GM18498 (cell line): ENCODE measurements at regions not wholly inside any gene's neighbourhood (a gene's known extent, or its start where the extent isn't known, plus 50 kb on each side); places are given as distances from the start of the nearest gene placed in this dataset.

Experiments
- ATAC-seq: cut with Tn5 transposase; IDR thresholded peaks from one replicate; pipeline ENCODE4 v1.9.1; 2021; ENCODE audit warnings: mild to moderate bottlenecking, moderate library complexity; ENCODE audit not compliant: unreplicated experiment

GRCh38 chr20:11724097-11724496 is 193.6 kb upstream of the BTBD3 start:
- ATAC-seq, result no peak

- no peak for ATAC-seq
These were observed 191.7 kb upstream of the BTBD3 start for GRCh38 chr20:11726026-11726425.

- no peak for ATAC-seq
These were observed 190.0 kb upstream of the BTBD3 start for GRCh38 chr20:11727708-11728107.

GRCh38 chr20:11728937-11729336 is 188.8 kb upstream of the BTBD3 start:
- no peak for ATAC-seq

GRCh38 chr20:11729806-11730205 is 187.9 kb upstream of the BTBD3 start:
- ATAC-seq, result no peak

- no peak for ATAC-seq
These were observed 183.3 kb upstream of the BTBD3 start for GRCh38 chr20:11734431-11734830.

- no peak for ATAC-seq
These were observed 178.8 kb upstream of the BTBD3 start for GRCh38 chr20:11738852-11739251.

- no peak for ATAC-seq
These were observed 176.7 kb upstream of the BTBD3 start for GRCh38 chr20:11740975-11741374.

- ATAC-seq, result no peak
These were observed 172.5 kb upstream of the BTBD3 start for GRCh38 chr20:11745145-11745544.

- ATAC-seq, result no peak
These were observed 169.3 kb upstream of the BTBD3 start for GRCh38 chr20:11748436-11748835.

GRCh38 chr20:11752336-11752735 is 165.4 kb upstream of the BTBD3 start:
- ATAC-seq, result no peak

- no peak for ATAC-seq
These were observed 164.5 kb upstream of the BTBD3 start for GRCh38 chr20:11753155-11753554.

- no peak for ATAC-seq
These were observed 163.2 kb upstream of the BTBD3 start for GRCh38 chr20:11754451-11754850.

- no peak for ATAC-seq
These were observed 162.4 kb upstream of the BTBD3 start for GRCh38 chr20:11755071-11755841.

- no peak for ATAC-seq
These were observed 156.2 kb upstream of the BTBD3 start for GRCh38 chr20:11761497-11761896.

GRCh38 chr20:11766961-11767360 is 150.7 kb upstream of the BTBD3 start:
- no peak for ATAC-seq

GRCh38 chr20:11769825-11770224 is 147.9 kb upstream of the BTBD3 start:
- ATAC-seq, result no peak

- no peak for ATAC-seq
These were observed 145.4 kb upstream of the BTBD3 start for GRCh38 chr20:11772226-11772730.

- ATAC-seq, result no peak
These were observed 141.0 kb upstream of the BTBD3 start for GRCh38 chr20:11776687-11777086.

GRCh38 chr20:11777387-11778205 is 140.1 kb upstream of the BTBD3 start:
- ATAC-seq, result no peak

GRCh38 chr20:11778206-11778570 is 139.5 kb upstream of the BTBD3 start:
- ATAC-seq, result no peak

- no peak for ATAC-seq
These were observed 136.8 kb upstream of the BTBD3 start for GRCh38 chr20:11780765-11781369.
